ENCODE measurements at regions not wholly inside any gene's neighbourhood (a gene's known extent, or its start where the extent isn't known, plus 50 kb on each side); places are given as distances from the start of the nearest gene placed in this dataset.

DNA sequence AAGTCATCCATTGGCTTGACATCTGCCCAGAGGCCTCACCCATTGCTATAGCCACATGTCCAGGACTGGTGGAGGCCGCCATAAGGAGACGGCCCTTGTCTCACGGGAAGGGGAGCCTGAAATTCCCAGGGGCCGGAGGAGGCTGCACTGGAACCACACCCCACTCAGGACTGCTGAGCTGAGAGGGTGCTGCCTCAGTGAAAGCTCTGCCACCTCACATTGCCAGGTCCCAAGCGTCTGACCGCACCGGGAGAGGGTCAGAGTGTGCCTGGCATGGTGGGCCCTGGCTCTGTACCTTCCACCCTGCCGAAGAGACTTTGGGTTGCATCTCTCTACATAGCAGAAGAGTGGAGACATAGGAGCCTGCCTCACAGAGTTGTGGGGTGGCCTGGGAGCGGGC is 134.1 kb upstream of the GLI2 start:
- TF ChIP-seq, protein P1, sequence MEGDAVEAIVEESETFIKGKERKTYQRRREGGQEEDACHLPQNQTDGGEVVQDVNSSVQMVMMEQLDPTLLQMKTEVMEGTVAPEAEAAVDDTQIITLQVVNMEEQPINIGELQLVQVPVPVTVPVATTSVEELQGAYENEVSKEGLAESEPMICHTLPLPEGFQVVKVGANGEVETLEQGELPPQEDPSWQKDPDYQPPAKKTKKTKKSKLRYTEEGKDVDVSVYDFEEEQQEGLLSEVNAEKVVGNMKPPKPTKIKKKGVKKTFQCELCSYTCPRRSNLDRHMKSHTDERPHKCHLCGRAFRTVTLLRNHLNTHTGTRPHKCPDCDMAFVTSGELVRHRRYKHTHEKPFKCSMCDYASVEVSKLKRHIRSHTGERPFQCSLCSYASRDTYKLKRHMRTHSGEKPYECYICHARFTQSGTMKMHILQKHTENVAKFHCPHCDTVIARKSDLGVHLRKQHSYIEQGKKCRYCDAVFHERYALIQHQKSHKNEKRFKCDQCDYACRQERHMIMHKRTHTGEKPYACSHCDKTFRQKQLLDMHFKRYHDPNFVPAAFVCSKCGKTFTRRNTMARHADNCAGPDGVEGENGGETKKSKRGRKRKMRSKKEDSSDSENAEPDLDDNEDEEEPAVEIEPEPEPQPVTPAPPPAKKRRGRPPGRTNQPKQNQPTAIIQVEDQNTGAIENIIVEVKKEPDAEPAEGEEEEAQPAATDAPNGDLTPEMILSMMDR (IDR thresholded peaks at IDR 0.05; ENCODE audit: low read depth, low read length), result no peak

GRCh38 chr2:120602251-120602650 is 133.4 kb upstream of the GLI2 start:
- TF ChIP-seq, protein P1 (IDR thresholded peaks at IDR 0.05; ENCODE audit: low read depth, low read length), result no peak
- no peak for DNase-seq (ENCODE audit: extremely low read depth, low read depth)

More for the DNA sequence above, 134.1 kb upstream of the GLI2 start:
- DNase-seq (ENCODE audit: extremely low read depth, low read depth), result no peak

DNA sequence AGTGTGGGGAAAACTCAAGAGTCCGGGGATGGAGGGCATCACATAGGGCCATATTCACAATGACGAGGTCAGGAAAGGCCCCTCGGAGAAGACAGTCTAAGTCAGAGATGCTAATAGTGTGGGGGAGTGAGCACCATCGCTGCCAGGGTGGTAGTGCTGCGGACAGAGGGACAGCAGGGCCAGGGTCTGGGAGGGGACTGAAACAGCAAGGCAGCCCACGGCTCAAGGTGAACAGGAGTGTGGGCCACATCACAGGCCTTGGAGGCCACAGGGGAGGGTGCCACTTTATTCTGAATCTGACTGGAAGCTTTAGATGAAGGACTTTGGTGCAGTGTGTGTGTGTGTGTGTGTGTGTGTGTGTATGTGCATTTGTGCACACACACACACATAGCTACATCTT is 130.9 kb upstream of the GLI2 start:
- TF ChIP-seq, protein P1 (IDR thresholded peaks at IDR 0.05; ENCODE audit: low read depth, low read length), result no peak
- DNase-seq (ENCODE audit: extremely low read depth, low read depth), result no peak

DNA sequence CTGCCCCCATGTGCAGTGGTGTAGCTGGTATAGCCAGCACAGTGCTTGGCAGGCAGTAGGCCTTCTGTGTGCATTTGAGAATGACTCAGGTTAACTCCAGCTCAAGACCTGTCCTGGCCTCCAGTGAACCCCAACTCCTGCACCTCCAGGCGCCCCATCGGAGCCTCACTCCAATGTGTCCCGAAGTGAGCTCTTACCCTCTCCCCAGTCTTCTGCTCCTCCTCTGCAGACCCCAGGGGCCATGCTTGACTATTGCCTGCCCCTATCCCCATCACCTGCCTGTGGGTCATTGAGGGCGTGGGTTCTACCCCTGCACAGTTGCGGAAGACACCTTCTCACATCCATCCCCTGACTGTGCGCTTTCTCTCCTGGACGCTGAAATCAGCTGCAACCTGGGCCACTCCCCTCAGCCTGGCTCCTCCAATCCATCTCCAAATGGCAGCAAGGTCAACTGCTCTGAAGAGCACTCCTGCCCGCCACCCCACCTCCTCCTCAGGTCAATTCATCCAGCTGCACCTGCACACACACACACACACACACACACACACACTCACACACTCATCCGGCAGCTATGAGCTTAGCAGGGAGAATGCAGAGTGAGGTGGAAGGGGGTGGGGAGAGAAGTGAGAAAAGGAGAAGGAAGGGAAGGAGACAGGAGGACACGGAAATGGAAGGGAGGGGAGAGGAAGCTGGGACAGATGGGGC is 130.3 kb upstream of the GLI2 start:
- no peak for DNase-seq (ENCODE audit: extremely low read depth, low read depth)
- TF ChIP-seq, protein P1 (IDR thresholded peaks at IDR 0.05; ENCODE audit: low read depth, low read length), result no peak

- TF ChIP-seq, protein P1 (IDR thresholded peaks at IDR 0.05; ENCODE audit: low read depth, low read length), result no peak
- DNase-seq (ENCODE audit: extremely low read depth, low read depth), result no peak
Observed at GRCh38 chr2:120606280-120606679, 129.4 kb upstream of the GLI2 start.

- TF ChIP-seq, protein P1 (IDR thresholded peaks at IDR 0.05; ENCODE audit: low read depth, low read length), result no peak
- DNase-seq (ENCODE audit: extremely low read depth, low read depth), result no peak
Observed at GRCh38 chr2:120606931-120607330, 128.7 kb upstream of the GLI2 start.

- no peak for DNase-seq (ENCODE audit: extremely low read depth, low read depth)
Observed at GRCh38 chr2:120607506-120607905, 128.2 kb upstream of the GLI2 start.

More at GRCh38 chr2:120607506-120607905, 128.2 kb upstream of the GLI2 start:
- TF ChIP-seq, protein P1 (IDR thresholded peaks at IDR 0.05; ENCODE audit: low read depth, low read length), result no peak

Data from AG09319 (cell line).